ENCODE measurements at regions not wholly inside any gene's neighbourhood (a gene's known extent, or its start where the extent isn't known, plus 50 kb on each side); places are given as distances from the start of the nearest gene placed in this dataset.
"Not testable (repeated sequence)": the region's sequence is repeated elsewhere in the genome, so short reads cannot be mapped to it uniquely, and the experiment has no call there.

GRCh38 chr18:8499810-8500675 lies 109.2 kb upstream of the RAB12 start:
- DNase-seq (ENCODE audit: low spot score) = no peak

- no peak for DNase-seq (ENCODE audit: low spot score)
Observed at GRCh38 chr18:8501044-8501443, 108.2 kb upstream of the RAB12 start.

DNA sequence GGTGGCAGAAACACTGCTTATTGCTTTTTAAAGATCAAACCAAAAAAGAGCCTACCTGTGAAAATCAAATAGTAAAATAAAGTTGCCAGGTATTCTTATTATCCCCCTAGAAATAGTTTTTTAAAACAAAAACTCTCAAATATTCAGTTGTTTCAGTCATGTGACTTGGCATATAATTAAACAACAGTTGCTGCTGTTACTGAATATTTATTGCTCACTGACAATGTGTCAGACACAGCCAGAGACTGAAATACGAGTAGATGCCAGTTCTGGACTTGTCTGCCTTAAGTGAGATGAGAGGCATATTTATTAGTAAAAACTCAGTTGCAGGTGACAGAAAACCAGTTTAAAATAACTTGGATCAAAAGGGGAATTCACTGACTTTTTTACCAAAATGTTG lies 106.0 kb upstream of the RAB12 start:
- DNase-seq (ENCODE audit: low spot score) = no peak

GRCh38 chr18:8504424-8504823 lies 104.8 kb upstream of the RAB12 start:
- no peak for DNase-seq (ENCODE audit: low spot score)

DNA sequence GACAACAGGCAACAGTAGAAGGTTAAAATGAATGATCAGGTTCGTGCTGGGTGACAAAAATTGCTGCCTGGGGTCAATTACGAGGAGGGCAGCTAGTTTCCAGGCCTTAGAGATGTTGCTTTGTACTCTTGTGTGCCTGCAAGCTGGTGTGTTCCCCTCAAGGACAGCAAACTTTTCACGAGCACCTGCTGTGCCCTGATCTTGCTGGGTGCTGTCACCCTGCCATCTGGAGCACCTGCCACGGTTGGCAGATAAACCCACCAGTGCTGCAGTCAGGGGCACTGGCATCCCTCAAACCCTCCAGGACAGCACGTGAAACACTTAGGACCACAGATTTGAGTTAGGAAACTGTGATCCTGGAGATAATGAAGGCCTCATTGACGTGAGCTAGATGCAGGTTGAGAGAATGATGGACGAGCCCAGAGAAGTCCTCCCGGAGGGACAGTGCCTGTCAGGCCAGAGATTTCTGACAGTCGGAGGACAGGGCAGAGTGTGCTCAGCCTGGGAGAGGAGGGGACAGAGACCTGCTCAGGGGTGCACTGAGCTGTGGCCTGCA lies 104.3 kb upstream of the RAB12 start:
- no peak for DNase-seq (ENCODE audit: low spot score)

DNA sequence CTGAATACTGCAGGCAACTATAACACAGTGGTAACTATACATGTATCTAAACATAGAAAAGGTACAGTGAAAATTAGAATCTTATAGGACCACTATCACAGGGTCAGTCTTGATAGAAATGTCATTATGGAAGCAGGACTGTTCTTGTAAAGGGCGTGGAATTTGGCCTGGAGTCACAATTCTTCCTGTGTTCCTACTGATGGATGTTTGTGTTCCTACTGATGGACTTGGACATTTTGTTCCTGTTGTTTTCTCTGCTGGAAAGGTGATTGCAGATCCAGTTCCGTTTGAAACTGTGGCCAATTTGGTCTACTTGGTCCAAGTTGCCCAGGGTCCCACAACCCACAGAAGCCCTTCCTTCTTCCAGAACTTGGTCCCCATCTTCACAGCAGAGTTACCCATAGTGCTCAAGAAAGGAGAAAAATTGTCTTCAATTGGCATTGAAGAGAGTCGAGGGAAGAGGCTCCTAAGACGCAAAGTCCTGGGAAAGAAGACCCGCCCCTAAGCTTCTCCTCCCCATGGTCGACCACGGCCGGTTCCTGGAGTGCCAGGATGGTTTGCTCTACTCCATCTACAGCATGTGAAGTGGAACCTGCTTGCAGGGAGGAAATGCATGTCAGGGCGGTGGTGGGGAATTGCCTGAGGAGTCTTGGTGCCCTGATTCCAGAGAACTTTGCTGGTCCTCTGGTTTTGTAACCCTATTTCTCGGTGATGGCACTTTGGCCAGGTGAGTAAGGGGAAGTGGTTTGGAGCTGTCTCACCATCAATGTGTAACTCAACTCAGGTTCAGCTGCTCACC lies 102.8 kb upstream of the RAB12 start:
- no peak for DNase-seq (ENCODE audit: low spot score)

DNA sequence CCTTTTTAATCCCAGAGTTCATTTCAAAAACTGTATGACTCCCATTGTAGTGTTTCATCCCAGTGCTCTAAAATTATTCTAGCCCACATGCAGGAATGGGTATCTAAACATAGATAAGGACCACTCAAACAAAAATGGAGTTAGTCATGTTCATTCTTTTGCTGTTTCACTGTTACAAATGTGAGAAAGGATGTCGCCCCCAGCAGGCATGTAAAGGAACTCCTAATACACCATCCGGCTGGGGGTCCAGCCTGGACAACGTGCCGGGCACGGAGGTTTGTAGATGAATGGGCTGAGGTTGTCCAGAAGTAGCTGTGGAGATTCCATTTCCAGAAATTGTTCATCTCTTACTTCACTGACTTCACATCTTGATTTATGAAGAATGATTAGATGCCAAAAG lies 101.9 kb upstream of the RAB12 start:
- DNase-seq (ENCODE audit: low spot score) = no peak

GRCh38 chr18:8507915-8508705 lies 101.1 kb upstream of the RAB12 start:
- DNase-seq (ENCODE audit: low spot score) = no peak

DNA sequence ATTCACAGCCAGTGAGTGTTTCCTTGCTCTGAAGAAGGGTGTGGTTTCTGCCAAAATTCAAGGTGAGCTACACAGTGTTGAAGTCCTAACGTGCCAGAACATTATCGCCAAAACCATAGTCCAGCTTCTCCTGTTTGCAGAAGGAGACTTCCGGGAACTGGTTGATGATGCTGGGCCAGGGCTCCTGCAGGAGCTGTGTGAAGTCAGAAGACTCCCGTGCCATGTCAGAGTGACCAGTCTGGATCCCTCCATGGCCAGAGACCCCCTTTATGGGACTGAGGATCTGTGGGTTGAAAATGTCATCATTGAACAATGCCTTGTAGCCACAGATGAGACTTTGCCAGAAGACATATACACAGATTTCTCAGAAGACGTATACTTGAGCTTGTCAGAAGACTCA lies 96.0 kb upstream of the RAB12 start:
- DNase-seq (ENCODE audit: low spot score) = no peak

DNA sequence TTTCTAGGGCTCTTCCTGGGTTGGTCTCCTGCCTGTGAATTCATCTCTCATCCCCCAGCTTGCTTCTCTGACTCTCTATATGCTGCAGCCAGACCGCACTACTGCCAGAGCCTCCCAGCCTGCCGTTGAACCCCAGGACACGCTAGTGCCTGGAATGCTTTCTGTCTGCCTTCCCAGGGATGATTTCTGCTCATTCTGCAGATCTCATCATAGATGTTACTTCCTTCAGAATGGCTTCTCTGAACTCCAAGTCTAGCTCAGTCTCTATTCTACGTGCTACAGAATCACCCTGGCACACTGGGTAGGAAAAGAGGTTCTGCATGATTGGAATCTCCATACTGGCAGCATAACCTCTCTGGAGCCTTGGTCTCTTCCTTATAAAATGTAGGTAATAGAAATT lies 94.8 kb upstream of the RAB12 start:
- no peak for DNase-seq (ENCODE audit: low spot score)

DNA sequence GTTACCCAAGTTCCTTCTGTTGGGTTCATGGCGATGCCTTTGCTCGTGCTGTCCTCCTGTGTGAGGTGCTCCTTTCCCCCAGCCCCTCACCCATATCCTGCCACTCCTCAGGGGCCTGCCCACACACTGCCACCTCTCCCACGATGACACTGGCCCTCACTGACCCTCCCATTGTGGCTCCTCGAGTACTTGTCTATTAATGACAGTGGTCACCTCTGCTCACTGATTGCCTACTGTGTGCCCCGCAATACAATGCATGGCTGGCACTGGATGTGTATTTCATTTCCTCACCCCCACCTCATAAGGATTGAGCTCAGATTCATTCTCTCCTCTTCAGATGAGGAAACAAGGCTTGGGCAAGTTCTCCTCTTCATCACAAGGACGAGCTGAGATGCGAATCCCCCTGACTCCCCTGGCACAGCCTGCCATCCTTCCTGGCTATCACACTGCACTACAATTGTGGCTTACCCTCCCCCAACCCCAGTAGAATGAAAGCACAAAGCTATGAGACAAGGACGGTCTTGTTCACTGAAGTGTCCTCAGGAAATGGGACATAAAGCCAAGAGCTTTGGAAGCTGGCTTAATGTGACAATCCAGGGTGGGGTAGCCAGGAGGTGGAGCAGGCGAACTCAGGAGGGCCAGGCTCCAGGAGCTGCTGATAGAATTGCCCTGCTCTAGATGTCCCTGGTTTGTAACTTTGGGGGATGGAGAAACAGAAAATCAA lies 93.9 kb upstream of the RAB12 start:
- DNase-seq (ENCODE audit: low spot score) = no peak

DNA sequence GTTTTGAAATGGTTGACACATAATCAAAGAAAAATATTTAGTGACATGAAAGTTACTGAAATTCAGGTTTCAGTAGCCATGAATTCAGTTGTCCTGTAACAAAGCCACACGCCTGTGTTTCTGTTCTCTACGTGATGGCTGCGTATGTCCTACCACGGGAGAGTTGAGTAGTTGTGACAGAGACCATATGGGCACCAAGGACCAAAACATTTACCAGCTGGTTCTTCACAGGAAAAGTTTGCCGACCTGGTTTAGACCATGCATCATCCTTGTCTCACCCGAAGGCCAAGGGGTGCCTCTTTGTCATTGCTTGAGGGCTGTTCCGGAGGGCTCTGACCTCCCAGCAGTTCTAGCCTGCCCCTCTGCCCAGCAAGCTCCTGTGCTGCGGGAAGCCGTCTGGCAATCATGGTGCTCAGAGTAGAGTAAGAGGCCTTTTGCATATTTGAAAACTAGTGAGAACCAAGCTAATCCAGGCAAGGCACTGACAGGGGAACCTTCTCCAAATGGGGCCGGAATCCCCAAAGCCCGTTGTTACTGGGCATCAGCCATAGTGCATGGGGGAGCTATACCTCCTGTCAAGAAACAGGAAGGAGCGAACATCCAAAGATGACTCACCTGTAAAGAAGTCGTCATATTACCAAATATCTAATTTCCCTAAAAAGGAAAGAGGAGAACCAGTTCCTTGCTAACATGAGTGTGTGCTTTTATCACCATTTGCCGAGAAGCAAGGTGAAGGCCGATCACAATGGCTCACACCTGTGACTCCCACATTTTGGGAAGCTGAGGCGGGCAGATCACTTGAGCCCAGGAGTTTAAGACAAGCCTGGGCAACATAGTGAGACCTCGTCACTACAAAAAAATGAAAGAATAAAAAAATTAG lies 92.6 kb upstream of the RAB12 start:
- no peak for DNase-seq (ENCODE audit: low spot score)

- no peak for DNase-seq (ENCODE audit: low spot score)
Observed at GRCh38 chr18:8517276-8517675, 92.0 kb upstream of the RAB12 start.

DNA sequence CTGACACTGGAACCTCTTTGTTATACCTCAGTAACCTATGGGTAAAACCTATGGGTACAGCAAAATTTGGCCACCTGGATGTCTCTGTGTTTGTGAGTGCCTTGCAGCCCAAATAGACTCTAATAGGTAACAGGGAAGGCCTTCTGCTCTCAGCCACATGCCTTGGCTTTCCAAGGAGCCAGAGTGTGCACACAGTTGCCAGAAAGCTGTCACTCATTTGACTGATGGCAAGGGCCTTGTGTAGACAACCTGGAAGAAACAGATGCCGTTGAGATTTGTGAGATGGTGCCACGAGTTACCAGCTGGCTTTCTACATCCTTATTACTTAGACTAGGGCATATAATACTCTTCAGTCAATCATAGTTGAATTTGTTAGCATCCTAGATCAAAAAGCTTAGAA lies 90.1 kb upstream of the RAB12 start:
- DNase-seq (ENCODE audit: low spot score) = no peak

DNA sequence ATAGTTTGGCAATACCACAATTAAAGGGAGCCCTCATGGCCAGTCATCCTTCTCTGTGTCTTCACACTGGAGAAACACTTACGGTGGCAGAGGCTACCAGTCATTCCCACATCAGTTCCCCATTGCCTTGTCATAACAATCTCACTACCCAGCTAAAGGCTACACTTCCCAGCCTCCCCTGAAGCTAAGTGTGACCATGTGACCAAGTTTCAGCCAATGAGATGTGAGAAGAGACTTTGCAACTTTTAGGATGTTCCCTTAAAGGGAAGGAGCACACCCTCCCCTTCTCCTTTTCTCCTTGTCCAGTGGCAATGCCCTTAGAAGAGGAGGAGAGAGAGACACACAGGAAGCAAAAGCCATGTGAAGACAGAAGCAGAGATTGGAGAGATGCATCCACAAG lies 89.0 kb upstream of the RAB12 start:
- no peak for DNase-seq (ENCODE audit: low spot score)

DNA sequence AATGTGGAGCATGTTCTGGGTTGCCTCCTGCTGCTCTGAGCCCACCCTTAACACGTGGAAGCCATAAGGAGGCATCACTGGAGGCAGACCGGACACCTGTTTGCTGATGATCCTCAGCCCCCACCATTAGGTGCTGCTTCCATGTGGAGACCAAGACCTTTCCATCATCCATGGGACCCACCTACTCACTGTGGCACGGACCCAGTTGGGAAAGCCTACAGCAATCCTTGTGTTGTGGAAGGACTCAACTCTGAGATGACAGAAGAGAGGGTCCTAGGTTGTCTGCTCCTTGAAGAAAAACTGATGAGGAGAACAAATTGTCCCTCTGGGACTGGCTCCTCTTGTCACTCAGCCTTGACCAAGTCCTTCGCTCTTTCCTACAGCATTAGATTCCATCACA lies 86.5 kb upstream of the RAB12 start:
- DNase-seq (ENCODE audit: low spot score) = no peak

DNA sequence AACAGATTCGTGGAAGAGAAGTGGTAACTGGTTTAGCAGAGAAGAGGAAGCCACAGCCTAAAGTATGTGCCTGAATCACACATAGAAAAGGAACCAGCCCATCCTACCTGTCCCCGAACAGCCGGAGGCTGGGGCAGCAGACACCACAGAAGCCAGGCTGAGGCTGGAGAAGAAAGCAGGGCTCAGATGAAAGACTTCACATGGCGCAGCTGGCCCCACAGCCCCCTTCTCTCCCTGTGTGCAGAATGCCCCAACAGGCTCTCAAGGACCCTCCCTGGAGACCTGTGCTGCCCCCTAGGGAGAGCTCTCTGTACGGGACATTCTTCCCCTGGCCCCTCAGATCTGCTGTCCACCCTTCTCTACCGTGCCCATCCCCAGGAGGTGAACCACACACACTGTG lies 83.5 kb upstream of the RAB12 start:
- no peak for DNase-seq (ENCODE audit: low spot score)

GRCh38 chr18:8526332-8526731 lies 82.9 kb upstream of the RAB12 start:
- no peak for DNase-seq (ENCODE audit: low spot score)

GRCh38 chr18:8529609-8530008 lies 79.6 kb upstream of the RAB12 start:
- no peak for DNase-seq (ENCODE audit: low spot score)

DNA sequence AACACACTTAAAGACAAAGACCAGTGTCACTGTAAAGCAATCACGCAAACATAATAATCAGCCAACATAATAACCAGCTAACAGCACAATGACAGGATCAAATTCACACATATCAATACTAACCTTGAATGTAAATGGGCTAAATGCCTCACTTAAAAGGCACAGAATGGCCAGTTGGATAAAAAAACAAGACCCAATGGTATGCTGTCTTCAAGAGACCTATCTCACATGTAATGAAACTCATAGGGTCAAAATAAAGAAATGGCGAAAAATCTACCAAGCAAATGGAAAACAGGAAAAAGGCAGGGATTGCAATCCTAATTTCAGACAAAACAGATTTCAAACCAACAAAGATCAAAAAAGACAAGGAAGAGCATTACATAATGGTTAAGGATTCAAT lies 78.2 kb upstream of the RAB12 start:
- not testable (repeated sequence) for DNase-seq (ENCODE audit: low spot score)
